Thymus (tissue), 11 donors: ENCODE measurements at regions not wholly inside any gene's neighbourhood (a gene's known extent, or its start where the extent isn't known, plus 50 kb on each side); places are given as distances from the start of the nearest gene placed in this dataset.

Source experiments
- DNase-seq, 9 donors: peaks; one replicate each; pipeline ENCODE4 v3.0.0-alpha.2; 2013; ENCODE audit warnings: low spot score in 9 of 9, low read depth in 6 of 9, missing footprints in 1 of 9
- H3K27ac ChIP-seq, 2 donors: one replicate each; pipeline ENCODE4 v1.5.1; 2013; ENCODE audit warnings: control low read depth in 1 of 2, low read depth in 1 of 2, low read length in 1 of 2, mild to moderate bottlenecking in 1 of 2, moderate library complexity in 1 of 2
- H3K27me3 ChIP-seq, 2 donors: one replicate each; pipeline ENCODE4 v1.5.1; 2013; ENCODE audit warnings: low read length in 1 of 2; ENCODE audit not compliant: control insufficient read depth in 2 of 2, insufficient read depth in 1 of 2
- H3K36me3 ChIP-seq, 2 donors: one replicate each; pipeline ENCODE4 v1.5.1; 2013; ENCODE audit warnings: low read length in 1 of 2, mild to moderate bottlenecking in 1 of 2, moderate library complexity in 1 of 2; ENCODE audit not compliant: control insufficient read depth in 2 of 2, insufficient read depth in 2 of 2
- H3K4me1 ChIP-seq, 2 donors: one replicate each; pipeline ENCODE4 v1.5.1; 2013; ENCODE audit warnings: low read length in 2 of 2; ENCODE audit not compliant: control insufficient read depth in 2 of 2, insufficient read depth in 2 of 2
- H3K4me3 ChIP-seq, 2 donors: one replicate each; pipeline ENCODE4 v1.5.1; 2013; ENCODE audit warnings: low read length in 2 of 2, control low read depth in 1 of 2, mild to moderate bottlenecking in 1 of 2
- H3K9me3 ChIP-seq, 2 donors: one replicate each; pipeline ENCODE4 v1.5.1; 2013; ENCODE audit warnings: low read length in 1 of 2, mild to moderate bottlenecking in 1 of 2; ENCODE audit not compliant: control insufficient read depth in 2 of 2, insufficient read depth in 1 of 2
- WGBS: extraction: QIAGEN DNeasy Blood & Tissue Kit; methylation state at CpG from one replicate; pipeline ENCODE4 v1.1.7; 2013; 5-methylcytosine and 5-hydroxymethylcytosine counted together
- donor health status: healthy.

GRCh38 chr11:127350476-127350875 is 349.9 kb upstream of the KIRREL3 start:
- Histone ChIP-seq H3K27me3 (no peaks in the 10 kb centered on the region), H3K9me3 (no peaks in the 10 kb centered on the region), H3K27ac (no peak overlapping the region), H3K4me3 (no peak overlapping the region), H3K36me3 (no peaks in the 10 kb centered on the region), H3K4me1 (no peaks in the 10 kb centered on the region)
- WGBS: 85% methylated on average over 3 of the region's 3 CpGs
- DNase-seq: no peak

GRCh38 chr11:127345819-127346459 is 345.4 kb upstream of the KIRREL3 start:
- no peak overlapping the region for H3K27ac ChIP-seq
- H3K4me1 ChIP-seq: no peaks in the 10 kb centered on the region
- H3K9me3 ChIP-seq: no peaks in the 10 kb centered on the region
- H3K27me3 ChIP-seq: no peaks in the 10 kb centered on the region
- DNase-seq: peak in 3 of 9 donors; percentile 3 to 30 (median 21)
- no peak overlapping the region for H3K4me3 ChIP-seq
- WGBS: 38% methylated on average over 12 of the region's 12 CpGs
- H3K36me3 ChIP-seq: no peaks in the 10 kb centered on the region

GRCh38 chr11:127340438-127340837 is 339.9 kb upstream of the KIRREL3 start:
- no peak overlapping the region for H3K27ac ChIP-seq
- DNase-seq: no peak
- WGBS: 51% methylated on average over 1 of the region's 1 CpG
- H3K27me3 ChIP-seq: no peaks in the 10 kb centered on the region
- H3K4me1 ChIP-seq: no peaks in the 10 kb centered on the region
- no peaks in the 10 kb centered on the region for H3K9me3 ChIP-seq
- no peak overlapping the region for H3K4me3 ChIP-seq
- H3K36me3 ChIP-seq: no peaks in the 10 kb centered on the region

- no peak overlapping the region for H3K4me3 ChIP-seq
- H3K4me1 ChIP-seq: no peaks in the 10 kb centered on the region
- no peaks in the 10 kb centered on the region for H3K36me3 ChIP-seq
- DNase-seq: no peak
- H3K9me3 ChIP-seq: no peaks in the 10 kb centered on the region
- no peak overlapping the region for H3K27ac ChIP-seq
- WGBS: 95% methylated on average over 1 of the region's 1 CpG
- no peaks in the 10 kb centered on the region for H3K27me3 ChIP-seq
These were observed 338.8 kb upstream of the KIRREL3 start for GRCh38 chr11:127339376-127339775.

DNA sequence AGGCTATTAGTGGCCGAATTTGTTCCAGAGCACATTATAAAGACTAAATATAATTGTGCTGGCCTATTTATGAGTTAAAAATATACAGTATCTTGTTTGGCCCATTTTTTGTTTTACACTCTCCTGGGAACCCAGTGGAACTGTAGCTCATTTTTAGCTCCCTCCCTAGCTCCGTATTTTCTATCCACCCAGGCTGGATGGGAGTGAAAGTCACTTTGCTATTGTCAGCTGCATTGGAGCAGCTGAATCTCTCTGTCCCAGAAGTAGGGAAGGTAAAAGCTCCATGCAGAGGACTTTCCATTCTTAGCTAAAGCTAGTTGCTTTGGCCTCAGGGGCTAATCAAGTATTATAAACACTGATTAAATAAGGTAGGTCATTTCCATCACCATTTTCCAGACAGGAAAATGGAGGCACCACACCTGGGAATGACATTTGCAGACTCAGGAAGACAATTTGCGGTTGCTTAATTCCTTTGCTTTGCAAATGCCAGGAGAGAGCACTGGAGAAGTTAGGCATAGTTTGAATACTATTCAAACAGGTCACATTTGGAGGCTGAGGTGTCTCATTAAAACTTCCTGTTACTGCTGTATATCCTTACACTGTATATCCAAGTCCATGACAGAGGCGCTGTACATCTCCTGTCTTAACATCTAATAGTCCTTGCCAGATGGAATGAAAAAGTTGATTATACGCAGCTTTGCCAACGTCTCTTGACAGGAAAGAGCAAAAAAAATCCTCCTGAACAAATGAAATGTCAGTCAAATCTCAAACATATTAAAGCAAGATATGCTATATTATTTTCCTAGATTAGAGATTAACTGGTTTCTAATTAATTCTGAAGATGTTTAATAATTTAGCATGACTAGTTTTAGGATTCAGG is 338.1 kb upstream of the KIRREL3 start:
- H3K27me3 ChIP-seq: no peaks in the 10 kb centered on the region
- H3K4me3 ChIP-seq: no peak overlapping the region
- no peaks in the 10 kb centered on the region for H3K4me1 ChIP-seq
- H3K27ac ChIP-seq: no peak overlapping the region
- H3K9me3 ChIP-seq: no peaks in the 10 kb centered on the region
- H3K36me3 ChIP-seq: no peaks in the 10 kb centered on the region
- no peak for DNase-seq
- 88% methylated on average over 6 of the region's 6 CpGs for WGBS

- Histone ChIP-seq H3K27me3 (no peaks in the 10 kb centered on the region), H3K4me3 (no peak overlapping the region)
These were observed 333.9 kb upstream of the KIRREL3 start for GRCh38 chr11:127334466-127334865.

DNA sequence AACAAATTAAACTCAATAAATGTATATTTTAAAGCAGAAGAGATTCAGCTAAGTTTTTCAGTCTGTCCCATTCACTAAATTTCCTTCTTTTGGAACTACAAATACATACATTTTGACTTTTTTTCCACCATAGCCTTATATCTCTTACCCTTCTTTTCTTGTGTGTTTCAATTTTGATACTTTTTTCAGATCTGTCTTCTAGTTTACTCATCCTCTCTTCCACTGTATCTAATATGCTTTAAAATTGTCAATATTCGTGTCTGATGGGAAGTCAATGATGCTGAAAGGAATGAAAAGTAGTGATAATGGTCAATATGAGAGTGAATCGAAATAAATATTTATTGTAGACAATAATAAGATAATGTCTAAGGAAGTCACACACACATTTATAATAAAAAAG is 332.3 kb upstream of the KIRREL3 start:
- H3K4me1 ChIP-seq: no peaks in the 10 kb centered on the region
- no peaks in the 10 kb centered on the region for H3K36me3 ChIP-seq

More at GRCh38 chr11:127334466-127334865, 333.9 kb upstream of the KIRREL3 start:
- Histone ChIP-seq H3K27ac (no peak overlapping the region), H3K36me3 (no peaks in the 10 kb centered on the region), H3K9me3 (no peaks in the 10 kb centered on the region), H3K4me1 (no peaks in the 10 kb centered on the region)
- 84% methylated on average over 1 of the region's 1 CpG for WGBS
- no peak for DNase-seq

GRCh38 chr11:127330044-127330443 is 329.5 kb upstream of the KIRREL3 start:
- DNase-seq: no peak
- no peak overlapping the region for H3K27ac ChIP-seq
- WGBS: 78% methylated on average over 3 of the region's 3 CpGs
- no peaks in the 10 kb centered on the region for H3K27me3 ChIP-seq
- no peaks in the 10 kb centered on the region for H3K9me3 ChIP-seq
- no peaks in the 10 kb centered on the region for H3K4me1 ChIP-seq
- H3K36me3 ChIP-seq: no peaks in the 10 kb centered on the region
- H3K4me3 ChIP-seq: no peak overlapping the region

More for the DNA sequence above, 332.3 kb upstream of the KIRREL3 start:
- no peak for DNase-seq
- Histone ChIP-seq H3K9me3 (no peaks in the 10 kb centered on the region), H3K27me3 (no peaks in the 10 kb centered on the region), H3K27ac (no peak overlapping the region), H3K4me3 (no peak overlapping the region)
- WGBS: 88% methylated on average over 2 of the region's 2 CpGs

DNA sequence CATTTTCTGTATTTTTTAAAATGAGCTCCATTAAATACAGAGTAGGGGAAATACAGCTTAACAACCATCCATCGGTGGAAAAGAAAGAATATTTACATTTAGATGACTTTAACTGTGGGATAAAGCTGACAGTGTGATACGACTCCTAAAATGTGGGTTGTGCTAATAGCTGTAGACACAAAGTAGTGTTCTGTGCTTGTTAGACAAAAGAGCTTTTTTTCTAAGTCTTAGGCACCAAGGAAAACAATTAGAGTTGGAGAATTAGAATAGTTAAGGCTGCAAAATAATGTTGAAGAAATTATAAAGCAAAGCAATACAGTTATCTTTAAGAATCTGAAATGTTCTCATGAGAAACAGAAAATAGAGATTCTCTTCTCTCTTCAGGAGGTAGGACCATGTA is 307.7 kb upstream of the KIRREL3 start:
- no peak for DNase-seq
- no peak overlapping the region for H3K4me3 ChIP-seq
- WGBS: 88% methylated on average over 2 of the region's 2 CpGs
- no peaks in the 10 kb centered on the region for H3K9me3 ChIP-seq
- no peaks in the 10 kb centered on the region for H3K36me3 ChIP-seq
- H3K4me1 ChIP-seq: no peaks in the 10 kb centered on the region
- H3K27me3 ChIP-seq: no peaks in the 10 kb centered on the region
- H3K27ac ChIP-seq: no peak overlapping the region
